WI38 (cell line): ENCODE measurements at regions not wholly inside any gene's neighbourhood (a gene's known extent, or its start where the extent isn't known, plus 50 kb on each side); places are given as distances from the start of the nearest gene placed in this dataset.
"Not testable (repeated sequence)": the region's sequence is repeated elsewhere in the genome, so short reads cannot be mapped to it uniquely, and the experiment has no call there.

Experiments used
- H3K4me3 ChIP-seq: 2 replicates; pipeline ENCODE4 v1.5.1; 2011; ENCODE audit warnings: low read depth, mild to moderate bottlenecking, control low read depth, low read length
- TF ChIP-seq, protein P1 (sequence below): IDR thresholded peaks from 2 replicates; pipeline ENCODE4 v1.5.1; 2012; ENCODE audit warnings: low read depth, mild to moderate bottlenecking, control low read depth, low read length

- TF ChIP-seq, protein P1, sequence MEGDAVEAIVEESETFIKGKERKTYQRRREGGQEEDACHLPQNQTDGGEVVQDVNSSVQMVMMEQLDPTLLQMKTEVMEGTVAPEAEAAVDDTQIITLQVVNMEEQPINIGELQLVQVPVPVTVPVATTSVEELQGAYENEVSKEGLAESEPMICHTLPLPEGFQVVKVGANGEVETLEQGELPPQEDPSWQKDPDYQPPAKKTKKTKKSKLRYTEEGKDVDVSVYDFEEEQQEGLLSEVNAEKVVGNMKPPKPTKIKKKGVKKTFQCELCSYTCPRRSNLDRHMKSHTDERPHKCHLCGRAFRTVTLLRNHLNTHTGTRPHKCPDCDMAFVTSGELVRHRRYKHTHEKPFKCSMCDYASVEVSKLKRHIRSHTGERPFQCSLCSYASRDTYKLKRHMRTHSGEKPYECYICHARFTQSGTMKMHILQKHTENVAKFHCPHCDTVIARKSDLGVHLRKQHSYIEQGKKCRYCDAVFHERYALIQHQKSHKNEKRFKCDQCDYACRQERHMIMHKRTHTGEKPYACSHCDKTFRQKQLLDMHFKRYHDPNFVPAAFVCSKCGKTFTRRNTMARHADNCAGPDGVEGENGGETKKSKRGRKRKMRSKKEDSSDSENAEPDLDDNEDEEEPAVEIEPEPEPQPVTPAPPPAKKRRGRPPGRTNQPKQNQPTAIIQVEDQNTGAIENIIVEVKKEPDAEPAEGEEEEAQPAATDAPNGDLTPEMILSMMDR, result no peak
- H3K4me3 ChIP-seq, result no peak overlapping the region
These were observed 1258.3 kb upstream of the GYPC start for GRCh38 chr2:125397535-125398251.

- H3K4me3 ChIP-seq, result no peak overlapping the region
- TF ChIP-seq, protein P1, result no peak
These were observed 1257.0 kb upstream of the GYPC start for GRCh38 chr2:125398738-125399524.

GRCh38 chr2:125405816-125406215 lies 1250.1 kb upstream of the GYPC start:
- TF ChIP-seq, protein P1, result no peak
- no peak overlapping the region for H3K4me3 ChIP-seq

DNA sequence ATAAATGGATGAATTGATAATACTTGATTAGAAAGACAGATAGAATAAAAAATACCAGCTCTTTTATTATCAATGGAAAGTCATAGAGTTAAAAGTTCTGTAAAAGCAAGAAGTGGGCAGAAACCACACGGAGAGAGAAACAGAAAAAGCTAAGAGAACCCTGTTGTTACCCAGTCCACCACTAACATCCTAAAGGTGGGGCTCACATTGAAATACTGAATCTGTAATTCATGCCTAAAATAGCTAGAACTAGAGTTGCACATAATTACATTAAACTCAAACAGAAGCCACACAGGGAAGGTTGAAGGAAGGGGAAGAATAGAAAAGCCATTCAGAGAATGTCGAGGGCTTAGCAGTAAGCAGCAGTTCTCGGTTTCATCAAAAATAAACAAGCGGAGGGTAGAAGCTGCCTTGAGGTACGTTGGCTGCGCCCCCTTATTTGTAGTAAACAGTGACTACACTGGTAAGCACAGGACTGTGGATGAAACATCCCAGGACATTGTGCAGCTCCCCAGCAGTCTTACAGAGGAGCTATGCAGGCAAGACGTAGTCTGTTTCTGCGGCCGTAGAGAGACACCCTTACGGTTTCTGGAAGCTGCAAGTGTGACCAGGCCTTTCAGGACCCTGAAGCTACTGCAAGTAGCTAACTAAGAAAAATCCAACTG lies 1247.0 kb upstream of the GYPC start:
- TF ChIP-seq, protein P1, result no peak
- no peak overlapping the region for H3K4me3 ChIP-seq

DNA sequence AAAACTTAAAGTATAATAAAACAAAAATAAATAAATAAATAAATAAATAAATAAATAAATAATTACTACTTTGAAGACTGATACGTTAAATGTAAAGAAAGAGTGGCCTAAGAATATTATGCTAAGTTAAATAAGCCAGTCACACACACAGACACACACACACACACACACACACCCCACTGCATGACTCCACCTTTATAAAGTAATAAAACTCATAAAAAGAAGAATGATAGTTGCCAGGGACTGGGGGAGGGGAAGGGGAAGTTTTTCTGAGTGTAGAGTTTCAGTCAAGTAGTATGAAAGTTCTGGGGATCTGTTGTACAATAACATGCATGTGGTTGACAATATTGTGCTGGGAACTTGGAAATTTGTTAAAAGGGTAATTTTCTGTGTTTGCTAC lies 1237.5 kb upstream of the GYPC start:
- TF ChIP-seq, protein P1, result no peak
- H3K4me3 ChIP-seq, result no peak overlapping the region

- not testable (repeated sequence) for H3K4me3 ChIP-seq
These were observed 1233.7 kb upstream of the GYPC start for GRCh38 chr2:125422198-125422770.

DNA sequence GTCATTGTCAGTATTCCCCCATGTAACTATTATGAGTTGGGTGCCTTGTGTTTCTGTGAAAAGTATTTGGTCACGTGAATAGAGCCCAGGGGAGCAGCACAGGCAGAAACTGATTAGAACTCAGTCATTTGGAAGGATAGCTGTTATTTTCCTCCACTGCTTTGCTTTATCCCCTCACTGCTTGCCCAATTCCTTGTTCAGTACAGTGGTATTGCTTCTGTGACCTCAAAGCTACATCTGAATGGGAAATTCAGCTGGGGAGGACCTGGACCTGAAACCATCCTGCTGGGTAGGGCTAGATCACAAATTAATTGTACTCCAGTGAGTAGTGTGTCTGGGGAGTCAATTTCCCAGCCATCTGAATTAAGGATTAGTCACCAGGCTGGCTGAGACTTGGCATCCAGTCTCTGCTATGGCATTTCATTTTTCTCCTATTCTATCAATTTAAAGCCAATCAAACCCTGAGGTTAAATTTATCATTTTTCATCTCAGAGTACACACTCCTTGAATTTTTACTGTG lies 1231.6 kb upstream of the GYPC start:
- H3K4me3 ChIP-seq, result no peak overlapping the region
- TF ChIP-seq, protein P1, result no peak
